Neural progenitor cell (in vitro differentiated cells): ENCODE measurements at regions not wholly inside any gene's neighbourhood (a gene's known extent, or its start where the extent isn't known, plus 50 kb on each side); places are given as distances from the start of the nearest gene placed in this dataset.

Source experiments
- DNase-seq: peaks from one replicate; pipeline ENCODE4 v3.0.0-alpha.2; 2016; ENCODE audit warnings: low spot score
- H2AFZ ChIP-seq: fragments of 200-600 bp; sonication (generic); replicated peaks from 2 replicates; pipeline ENCODE4 v1.6.1; 2016; ENCODE audit warnings: antibody characterized with exemption
- H3F3A ChIP-seq: fragments of 200-600 bp; sonication (generic); 2 replicates; pipeline ENCODE4 v1.6.1; 2016; ENCODE audit warnings: antibody characterized with exemption, low read depth
- H3K27ac ChIP-seq: fragments of 200-600 bp; sonication (generic); 2 replicates; pipeline ENCODE4 v1.5.1; 2016; ENCODE audit warnings: mild to moderate bottlenecking
- H3K27me3 ChIP-seq: fragments of 200-600 bp; sonication (generic); 2 replicates; pipeline ENCODE4 v1.6.1; 2016; ENCODE audit warnings: mild to moderate bottlenecking, moderate library complexity
- H3K36me3 ChIP-seq: fragments of 200-600 bp; sonication (generic); 2 replicates; pipeline ENCODE4 v1.5.1; 2016
- H3K4me1 ChIP-seq: fragments of 200-600 bp; sonication (generic); 2 replicates; pipeline ENCODE4 v1.6.1; 2016; ENCODE audit warnings: mixed run types
- H3K4me2 ChIP-seq: fragments of 200-600 bp; sonication (generic); 2 replicates; pipeline ENCODE4 v1.6.1; 2016
- H3K4me3 ChIP-seq: fragments of 200-600 bp; sonication (generic); 2 replicates; pipeline ENCODE4 v1.5.1; 2016
- H3K79me2 ChIP-seq: fragments of 200-600 bp; sonication (generic); 2 replicates; pipeline ENCODE4 v1.6.1; 2016; ENCODE audit warnings: low read depth
- H3K9ac ChIP-seq: fragments of 200-600 bp; sonication (generic); 2 replicates; pipeline ENCODE4 v1.6.1; 2016
- H3K9me3 ChIP-seq: fragments of 200-600 bp; sonication (generic); 2 replicates; pipeline ENCODE4 v1.5.1; 2016; ENCODE audit warnings: low read depth
- H4K20me1 ChIP-seq: fragments of 200-600 bp; sonication (generic); 2 replicates; pipeline ENCODE4 v1.6.1; 2016; ENCODE audit warnings: low read depth
- H3K27ac Mint-ChIP-seq: 3 replicates; pipeline ENCODE4 v1.8.0; 2021; ENCODE audit warnings: mixed read lengths
- H3K27me3 Mint-ChIP-seq: 2 replicates; pipeline ENCODE4 v1.8.0; 2022; ENCODE audit warnings: low read depth, mild to moderate bottlenecking, inconsistent platforms, moderate library complexity, mixed read lengths; ENCODE audit not compliant: insufficient read depth
- H3K36me3 Mint-ChIP-seq: 3 replicates; pipeline ENCODE4 v1.8.0; 2021; ENCODE audit warnings: mixed read lengths
- H3K4me1 Mint-ChIP-seq: 3 replicates; pipeline ENCODE4 v1.8.0; 2021; ENCODE audit warnings: mixed read lengths
- H3K4me3 Mint-ChIP-seq: 3 replicates; pipeline ENCODE4 v1.8.0; 2021; ENCODE audit warnings: mild to moderate bottlenecking, moderate library complexity, mixed read lengths
- H3K9me3 Mint-ChIP-seq: 3 replicates; pipeline ENCODE4 v1.8.0; 2020; ENCODE audit warnings: mixed read lengths
- EZH2 ChIP-seq: fragments of 200-600 bp; sonication (generic); IDR thresholded peaks from 2 replicates; pipeline ENCODE4 v1.6.1; 2017; ENCODE audit warnings: antibody characterized with exemption, mild to moderate bottlenecking, moderate library complexity
- EZH2phosphoT487 ChIP-seq: fragments of 200-600 bp; sonication (generic); IDR thresholded peaks from 2 replicates; pipeline ENCODE4 v1.6.1; 2017; ENCODE audit warnings: antibody characterized with exemption
- TF ChIP-seq, protein P1 (sequence below): fragments of 200-600 bp; sonication (generic); IDR thresholded peaks from 2 replicates; pipeline ENCODE4 v1.5.1; 2017; ENCODE audit warnings: antibody characterized with exemption, mild to moderate bottlenecking

DNA sequence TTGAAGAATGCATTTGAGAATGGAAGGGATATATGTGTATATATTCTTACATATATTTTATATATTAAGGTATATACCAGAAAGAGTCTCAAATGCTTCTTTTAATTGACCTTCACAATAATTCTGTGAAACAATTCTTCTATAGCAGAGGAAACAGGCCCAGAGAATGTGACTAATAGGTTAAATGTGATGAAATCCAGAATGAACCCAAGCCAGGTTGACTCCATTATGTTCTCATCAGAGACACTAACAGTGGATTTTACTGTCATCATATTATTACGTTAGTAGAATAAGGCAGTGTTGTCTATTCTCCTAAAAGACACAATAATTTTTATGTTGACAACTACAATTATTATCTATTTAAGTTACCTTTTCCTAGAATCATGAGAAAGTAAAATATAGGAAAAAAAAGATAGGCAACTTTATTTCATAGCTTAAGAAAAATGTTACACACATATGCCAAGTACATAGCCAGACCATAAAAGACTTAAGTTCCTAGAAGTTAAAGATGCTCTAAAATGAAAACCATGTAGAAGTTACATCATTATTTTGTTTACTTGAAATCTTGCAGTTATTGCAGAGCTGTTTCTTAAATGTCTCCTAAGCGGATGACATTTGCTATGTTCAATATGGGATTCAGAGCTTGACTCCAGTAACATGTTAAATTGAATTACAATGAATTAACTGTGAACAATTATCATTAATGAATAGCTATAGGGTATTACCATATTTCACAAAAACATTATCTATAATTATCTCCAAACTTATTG is 56.2 kb upstream of the ANKRD50 start:
- Histone ChIP-seq H3K27ac (no peak overlapping the region), H4K20me1 (no peaks in the 10 kb centered on the region), H3K9me3 (no peaks in the 10 kb centered on the region), H3K4me2 (no peak overlapping the region), H3K27me3 (no peaks in the 10 kb centered on the region), H3K79me2 (no peaks in the 10 kb centered on the region), H3K9ac (no peak overlapping the region), H2AFZ (no peak overlapping the region), H3K4me3 (no peak overlapping the region), H3K36me3 (no peaks in the 10 kb centered on the region), H3K4me1 (no peaks in the 10 kb centered on the region), H3F3A (no peaks in the 10 kb centered on the region)
- Mint-ChIP-seq H3K27ac (no peak overlapping the region), H3K27me3 (peaks cover 2% of the 10 kb centered on the region), H3K4me3 (no peak overlapping the region), H3K4me1 (no peaks in the 10 kb centered on the region), H3K36me3 (no peaks in the 10 kb centered on the region), H3K9me3 (peaks cover 2% of the 10 kb centered on the region)
- TF ChIP-seq EZH2phosphoT487: no peak
- no peak for TF ChIP-seq EZH2
- TF ChIP-seq, protein P1, sequence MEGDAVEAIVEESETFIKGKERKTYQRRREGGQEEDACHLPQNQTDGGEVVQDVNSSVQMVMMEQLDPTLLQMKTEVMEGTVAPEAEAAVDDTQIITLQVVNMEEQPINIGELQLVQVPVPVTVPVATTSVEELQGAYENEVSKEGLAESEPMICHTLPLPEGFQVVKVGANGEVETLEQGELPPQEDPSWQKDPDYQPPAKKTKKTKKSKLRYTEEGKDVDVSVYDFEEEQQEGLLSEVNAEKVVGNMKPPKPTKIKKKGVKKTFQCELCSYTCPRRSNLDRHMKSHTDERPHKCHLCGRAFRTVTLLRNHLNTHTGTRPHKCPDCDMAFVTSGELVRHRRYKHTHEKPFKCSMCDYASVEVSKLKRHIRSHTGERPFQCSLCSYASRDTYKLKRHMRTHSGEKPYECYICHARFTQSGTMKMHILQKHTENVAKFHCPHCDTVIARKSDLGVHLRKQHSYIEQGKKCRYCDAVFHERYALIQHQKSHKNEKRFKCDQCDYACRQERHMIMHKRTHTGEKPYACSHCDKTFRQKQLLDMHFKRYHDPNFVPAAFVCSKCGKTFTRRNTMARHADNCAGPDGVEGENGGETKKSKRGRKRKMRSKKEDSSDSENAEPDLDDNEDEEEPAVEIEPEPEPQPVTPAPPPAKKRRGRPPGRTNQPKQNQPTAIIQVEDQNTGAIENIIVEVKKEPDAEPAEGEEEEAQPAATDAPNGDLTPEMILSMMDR: no peak
- DNase-seq: no peak

DNA sequence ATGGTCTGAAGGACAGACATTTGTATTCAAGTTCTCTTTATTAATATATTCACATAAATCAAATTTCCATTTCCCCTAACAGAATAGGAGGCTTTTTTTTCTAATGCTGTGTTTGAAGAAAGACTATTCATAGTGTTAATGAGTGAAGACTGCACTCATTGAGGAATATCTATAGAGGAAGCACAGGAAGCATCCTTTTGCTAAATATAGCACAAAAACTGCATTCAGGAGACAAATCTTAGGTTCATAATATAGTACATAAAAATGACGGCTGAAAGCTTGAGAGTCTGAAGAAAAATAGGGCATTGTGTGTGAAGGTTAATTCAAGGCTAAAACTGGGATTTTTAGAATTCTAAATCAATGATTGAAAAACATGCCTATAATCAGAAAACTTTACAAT is 50.4 kb upstream of the ANKRD50 start:
- Histone ChIP-seq H3K4me3 (no peak overlapping the region), H3K4me1 (no peaks in the 10 kb centered on the region), H3K27me3 (no peaks in the 10 kb centered on the region), H3K79me2 (no peaks in the 10 kb centered on the region), H3K36me3 (no peaks in the 10 kb centered on the region), H2AFZ (no peak overlapping the region), H3F3A (no peaks in the 10 kb centered on the region), H3K4me2 (no peak overlapping the region), H3K9me3 (no peaks in the 10 kb centered on the region), H3K9ac (no peak overlapping the region), H3K27ac (no peak overlapping the region), H4K20me1 (no peaks in the 10 kb centered on the region)
- Mint-ChIP-seq H3K4me3 (no peak overlapping the region), H3K27ac (no peak overlapping the region), H3K9me3 (no peaks in the 10 kb centered on the region), H3K36me3 (no peaks in the 10 kb centered on the region), H3K4me1 (no peaks in the 10 kb centered on the region), H3K27me3 (peaks cover 2% of the 10 kb centered on the region)
- TF ChIP-seq EZH2 (no peak), EZH2phosphoT487 (no peak)
- TF ChIP-seq, protein P1: no peak
- DNase-seq: no peak
